ENCODE measurements at regions not wholly inside any gene's neighbourhood (a gene's known extent, or its start where the extent isn't known, plus 50 kb on each side); places are given as distances from the start of the nearest gene placed in this dataset.

GRCh38 chr3:151611419-151611818, 122.3 kb upstream of the AADACL2 start:
- CTCF ChIA-PET, result no interaction called here
- DNase-seq (ENCODE audit: low read depth, low spot score) (no peak), ATAC-seq (no peak)
- H3K4me3 ChIP-seq (ENCODE audit: low read depth in 2 of 2, low read length in 2 of 2), result no peak overlapping the region
- no peaks in the 10 kb centered on the region; the same call in 1 of the 2 replicates for H3K9me3 ChIP-seq (ENCODE audit: control insufficient read depth, insufficient read depth, low read depth, low read length)
- BruUV-seq (replicated peaks), result no TSS peak
- no peak overlapping the region for H3K27ac ChIP-seq (ENCODE audit: low read length)
- H3K27me3 ChIP-seq (ENCODE audit: control insufficient read depth, insufficient read depth, low read length), result no peaks in the 10 kb centered on the region
- intact Hi-C loops (cut with micrococcal nuclease; ENCODE audit: unreplicated experiment), result no loop called here
- H3K4me1 ChIP-seq (ENCODE audit: control insufficient read depth, insufficient read depth, low read length), result no peaks in the 10 kb centered on the region
- TF ChIP-seq, protein P1, sequence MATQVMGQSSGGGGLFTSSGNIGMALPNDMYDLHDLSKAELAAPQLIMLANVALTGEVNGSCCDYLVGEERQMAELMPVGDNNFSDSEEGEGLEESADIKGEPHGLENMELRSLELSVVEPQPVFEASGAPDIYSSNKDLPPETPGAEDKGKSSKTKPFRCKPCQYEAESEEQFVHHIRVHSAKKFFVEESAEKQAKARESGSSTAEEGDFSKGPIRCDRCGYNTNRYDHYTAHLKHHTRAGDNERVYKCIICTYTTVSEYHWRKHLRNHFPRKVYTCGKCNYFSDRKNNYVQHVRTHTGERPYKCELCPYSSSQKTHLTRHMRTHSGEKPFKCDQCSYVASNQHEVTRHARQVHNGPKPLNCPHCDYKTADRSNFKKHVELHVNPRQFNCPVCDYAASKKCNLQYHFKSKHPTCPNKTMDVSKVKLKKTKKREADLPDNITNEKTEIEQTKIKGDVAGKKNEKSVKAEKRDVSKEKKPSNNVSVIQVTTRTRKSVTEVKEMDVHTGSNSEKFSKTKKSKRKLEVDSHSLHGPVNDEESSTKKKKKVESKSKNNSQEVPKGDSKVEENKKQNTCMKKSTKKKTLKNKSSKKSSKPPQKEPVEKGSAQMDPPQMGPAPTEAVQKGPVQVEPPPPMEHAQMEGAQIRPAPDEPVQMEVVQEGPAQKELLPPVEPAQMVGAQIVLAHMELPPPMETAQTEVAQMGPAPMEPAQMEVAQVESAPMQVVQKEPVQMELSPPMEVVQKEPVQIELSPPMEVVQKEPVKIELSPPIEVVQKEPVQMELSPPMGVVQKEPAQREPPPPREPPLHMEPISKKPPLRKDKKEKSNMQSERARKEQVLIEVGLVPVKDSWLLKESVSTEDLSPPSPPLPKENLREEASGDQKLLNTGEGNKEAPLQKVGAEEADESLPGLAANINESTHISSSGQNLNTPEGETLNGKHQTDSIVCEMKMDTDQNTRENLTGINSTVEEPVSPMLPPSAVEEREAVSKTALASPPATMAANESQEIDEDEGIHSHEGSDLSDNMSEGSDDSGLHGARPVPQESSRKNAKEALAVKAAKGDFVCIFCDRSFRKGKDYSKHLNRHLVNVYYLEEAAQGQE (IDR thresholded peaks at IDR 0.05; ENCODE audit: insufficient read depth in 1 of 2, low read depth in 2 of 2, low read length in 1 of 2), result no peak
- TF ChIP-seq CTCF (IDR thresholded peaks at IDR 0.05), result no peak
- TF ChIP-seq TCF7L2 (IDR thresholded peaks at IDR 0.05; ENCODE audit: low read depth, low read length), result no peak
- TF ChIP-seq SIN3A (IDR thresholded peaks at IDR 0.05; ENCODE audit: borderline replicate concordance, insufficient read depth, low read depth, low read length), result no peak
- TF ChIP-seq POLR2AphosphoS5 (IDR thresholded peaks at IDR 0.05; ENCODE audit: low read depth, low read length), result no peak
- H3K36me3 ChIP-seq (ENCODE audit: control insufficient read depth, insufficient read depth, low read length), result no peaks in the 10 kb centered on the region
- POLR2A ChIA-PET, result no interaction called here
- in situ Hi-C loops (cut with HindIII; ENCODE audit: low pct_unique_long_range_greater_than_20kb, low sequenced_read_pairs), result no loop called here

DNA sequence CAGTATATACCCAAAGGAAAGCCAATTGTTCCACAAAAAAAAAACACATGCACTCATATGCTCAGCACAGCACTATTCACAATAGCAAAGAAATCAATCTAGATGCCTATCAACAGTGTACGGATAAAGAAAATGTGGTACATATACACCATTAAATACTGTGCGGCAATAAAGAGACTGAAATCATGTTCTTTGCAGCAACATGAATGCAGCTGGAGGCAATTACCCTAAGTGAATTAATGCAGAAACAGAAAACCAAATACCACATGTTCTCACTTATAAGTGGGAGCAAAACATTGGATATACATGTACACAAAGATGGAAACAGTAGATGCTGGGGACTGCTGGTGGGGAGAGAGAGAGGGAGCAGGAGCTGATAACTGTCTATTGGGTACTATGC, 124.2 kb upstream of the AADACL2 start:
- BruUV-seq (replicated peaks), result no TSS peak
- no peaks in the 10 kb centered on the region for H3K4me1 ChIP-seq (ENCODE audit: control insufficient read depth, insufficient read depth, low read length)
- H3K4me3 ChIP-seq (ENCODE audit: low read depth in 2 of 2, low read length in 2 of 2), result no peak overlapping the region
- no peaks in the 10 kb centered on the region for H3K36me3 ChIP-seq (ENCODE audit: control insufficient read depth, insufficient read depth, low read length)
- in situ Hi-C loops (cut with HindIII; ENCODE audit: low pct_unique_long_range_greater_than_20kb, low sequenced_read_pairs), result no loop called here
- H3K27me3 ChIP-seq (ENCODE audit: control insufficient read depth, insufficient read depth, low read length), result no peaks in the 10 kb centered on the region
- no peak for DNase-seq (ENCODE audit: low read depth, low spot score)
- no peaks in the 10 kb centered on the region; the same call in 1 of the 2 replicates for H3K9me3 ChIP-seq (ENCODE audit: control insufficient read depth, insufficient read depth, low read depth, low read length)
- TF ChIP-seq CTCF (IDR thresholded peaks at IDR 0.05), result no peak
- TF ChIP-seq POLR2AphosphoS5 (IDR thresholded peaks at IDR 0.05; ENCODE audit: low read depth, low read length), result no peak
- TF ChIP-seq, protein P1 (IDR thresholded peaks at IDR 0.05; ENCODE audit: insufficient read depth in 1 of 2, low read depth in 2 of 2, low read length in 1 of 2), result no peak
- TF ChIP-seq TCF7L2 (IDR thresholded peaks at IDR 0.05; ENCODE audit: low read depth, low read length), result no peak
- TF ChIP-seq SIN3A (IDR thresholded peaks at IDR 0.05; ENCODE audit: borderline replicate concordance, insufficient read depth, low read depth, low read length), result no peak
- intact Hi-C loops (cut with micrococcal nuclease; ENCODE audit: unreplicated experiment), result no loop called here
- ATAC-seq, result no peak
- H3K27ac ChIP-seq (ENCODE audit: low read length), result no peak overlapping the region
- ChIA-PET CTCF (no interaction called here), POLR2A (no interaction called here)
